ENCODE measurements at regions not wholly inside any gene's neighbourhood (a gene's known extent, or its start where the extent isn't known, plus 50 kb on each side); places are given as distances from the start of the nearest gene placed in this dataset.

DNA sequence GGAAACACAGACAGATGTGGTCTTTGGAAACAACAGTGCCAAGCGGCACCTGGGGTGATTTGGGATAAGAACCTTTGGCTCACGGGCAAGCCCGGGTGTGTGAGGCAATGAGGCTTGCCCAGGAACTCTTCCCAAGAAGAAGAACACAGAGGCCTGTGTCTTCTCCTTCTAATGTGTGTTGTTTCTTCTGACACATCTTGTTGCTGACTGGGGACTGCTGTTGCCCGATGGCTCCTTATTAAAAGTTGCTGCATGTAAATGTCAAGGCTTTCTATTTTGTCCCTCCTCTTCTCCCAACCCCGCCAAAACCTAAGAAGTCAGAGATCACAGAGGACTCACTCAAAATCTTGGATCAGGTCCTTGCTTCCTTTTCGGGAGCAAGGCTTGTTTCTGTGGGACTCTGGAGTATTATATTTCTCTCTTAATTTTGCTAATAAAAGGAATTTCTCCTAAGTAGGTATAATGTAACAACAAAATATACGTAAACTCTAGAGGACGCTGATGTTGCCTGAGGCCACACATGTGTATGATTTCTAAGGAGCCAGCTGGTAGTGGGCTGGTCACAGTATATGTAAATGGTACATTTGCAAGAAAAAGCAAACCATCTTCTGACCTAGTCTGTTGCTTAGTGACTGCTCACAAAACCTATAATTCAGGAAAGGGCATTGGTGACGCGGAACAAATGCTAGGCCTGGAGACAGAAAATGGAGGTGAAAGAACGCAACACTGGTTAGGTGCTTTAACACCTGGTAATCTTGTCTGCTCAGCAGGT lies 232.5 kb downstream of the GADD45G start:
- Histone ChIP-seq H3K4me3 (no peak overlapping the region), H3K36me3 (no peaks in the 10 kb centered on the region), H3K27ac (no peak overlapping the region), H3K9me3 (no peaks in the 10 kb centered on the region), H3K27me3 (no peaks in the 10 kb centered on the region), H3K4me1 (peaks cover 17 to 36% (median 25%) of the 10 kb centered on the region in 4 donors)
- TF ChIP-seq POLR2A (IDR thresholded peaks at IDR 0.05) (no peak), POLR2AphosphoS5 (IDR thresholded peaks at IDR 0.05) (no peak), EP300 (IDR thresholded peaks at IDR 0.05) (no peak)
- TF ChIP-seq, protein P1, sequence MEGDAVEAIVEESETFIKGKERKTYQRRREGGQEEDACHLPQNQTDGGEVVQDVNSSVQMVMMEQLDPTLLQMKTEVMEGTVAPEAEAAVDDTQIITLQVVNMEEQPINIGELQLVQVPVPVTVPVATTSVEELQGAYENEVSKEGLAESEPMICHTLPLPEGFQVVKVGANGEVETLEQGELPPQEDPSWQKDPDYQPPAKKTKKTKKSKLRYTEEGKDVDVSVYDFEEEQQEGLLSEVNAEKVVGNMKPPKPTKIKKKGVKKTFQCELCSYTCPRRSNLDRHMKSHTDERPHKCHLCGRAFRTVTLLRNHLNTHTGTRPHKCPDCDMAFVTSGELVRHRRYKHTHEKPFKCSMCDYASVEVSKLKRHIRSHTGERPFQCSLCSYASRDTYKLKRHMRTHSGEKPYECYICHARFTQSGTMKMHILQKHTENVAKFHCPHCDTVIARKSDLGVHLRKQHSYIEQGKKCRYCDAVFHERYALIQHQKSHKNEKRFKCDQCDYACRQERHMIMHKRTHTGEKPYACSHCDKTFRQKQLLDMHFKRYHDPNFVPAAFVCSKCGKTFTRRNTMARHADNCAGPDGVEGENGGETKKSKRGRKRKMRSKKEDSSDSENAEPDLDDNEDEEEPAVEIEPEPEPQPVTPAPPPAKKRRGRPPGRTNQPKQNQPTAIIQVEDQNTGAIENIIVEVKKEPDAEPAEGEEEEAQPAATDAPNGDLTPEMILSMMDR (IDR thresholded peaks at IDR 0.05), result no peak
- DNase-seq (no peak), ATAC-seq (ENCODE audit: low FRiP score in 2 of 2) (no peak)
- 80 to 85% methylated on average over 11 of the region's 11 CpGs for WGBS, 2 donors

GRCh38 chr9:89837934-89838310 lies 233.1 kb downstream of the GADD45G start:
- TF ChIP-seq, protein P1 (IDR thresholded peaks at IDR 0.05), result no peak
- TF ChIP-seq POLR2A (IDR thresholded peaks at IDR 0.05), result no peak
- TF ChIP-seq EP300 (IDR thresholded peaks at IDR 0.05), result no peak
- TF ChIP-seq POLR2AphosphoS5 (IDR thresholded peaks at IDR 0.05), result no peak
- Histone ChIP-seq H3K4me1 (peaks cover 17 to 42% (median 28%) of the 10 kb centered on the region in 4 donors), H3K9me3 (no peaks in the 10 kb centered on the region), H3K27ac (no peak overlapping the region), H3K36me3 (no peaks in the 10 kb centered on the region), H3K4me3 (no peak overlapping the region), H3K27me3 (no peaks in the 10 kb centered on the region)
- ATAC-seq (ENCODE audit: low FRiP score in 2 of 2) (no peak), DNase-seq (no peak)
- 95% methylated on average over 5 of the region's 5 CpGs for WGBS, 2 donors

DNA sequence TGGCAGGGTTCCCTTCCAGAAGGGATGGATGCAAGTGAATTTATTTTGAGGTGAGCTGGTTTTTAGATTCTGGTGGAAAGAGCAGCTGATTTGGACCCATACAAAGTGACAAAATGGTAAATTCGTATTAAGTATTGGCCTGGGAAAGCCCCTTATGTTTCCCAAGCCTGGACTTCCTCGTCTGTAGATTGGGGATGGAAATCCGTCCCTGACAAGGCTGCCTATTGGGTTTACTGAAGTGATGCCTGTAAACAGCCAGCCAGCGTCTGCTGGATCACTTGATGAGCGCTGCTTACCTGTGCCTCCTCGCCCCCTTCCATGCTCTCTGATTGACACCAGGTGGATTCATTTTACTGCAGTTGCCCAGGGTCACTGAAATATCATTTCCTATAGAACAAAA lies 233.8 kb downstream of the GADD45G start:
- no peaks in the 10 kb centered on the region for H3K36me3 ChIP-seq
- H3K27ac ChIP-seq, result no peak overlapping the region
- no peaks in the 10 kb centered on the region for H3K9me3 ChIP-seq
- 74 to 86% methylated on average over 6 of the region's 6 CpGs for whole genome bisulfite sequencing, 2 donors
- ATAC-seq (ENCODE audit: low FRiP score in 2 of 2) (no peak), DNase-seq (no peak)
- TF ChIP-seq POLR2A (IDR thresholded peaks at IDR 0.05), result no peak
- H3K27me3 ChIP-seq, result no peaks in the 10 kb centered on the region
- peaks cover 17 to 49% (median 29%) of the 10 kb centered on the region in 4 donors for H3K4me1 ChIP-seq
- no peak overlapping the region for H3K4me3 ChIP-seq

- Histone ChIP-seq H3K4me1 (peaks cover 17 to 56% (median 29%) of the 10 kb centered on the region in 4 donors), H3K4me3 (no peak overlapping the region), H3K9me3 (no peaks in the 10 kb centered on the region), H3K36me3 (no peaks in the 10 kb centered on the region), H3K27ac (peak overlapping the region in 1 of 4 donors; percentile 64), H3K27me3 (no peaks in the 10 kb centered on the region)
- no peak for DNase-seq
- WGBS, 2 donors, result 60 to 69% methylated on average over 4 of the region's 4 CpGs
- no peak for TF ChIP-seq POLR2A (IDR thresholded peaks at IDR 0.05)
- peak in 1 of 4 donors; percentile 12 for TF ChIP-seq EP300 (IDR thresholded peaks at IDR 0.05)
- no peak for TF ChIP-seq POLR2AphosphoS5 (IDR thresholded peaks at IDR 0.05)
- ATAC-seq (ENCODE audit: low FRiP score in 2 of 2), result peak in 1 of 2 donors; percentile 37
These were observed 234.6 kb downstream of the GADD45G start for GRCh38 chr9:89839449-89839848.

- Histone ChIP-seq H3K36me3 (no peaks in the 10 kb centered on the region), H3K9me3 (no peaks in the 10 kb centered on the region), H3K27me3 (no peaks in the 10 kb centered on the region), H3K27ac (peak overlapping the region in 2 of 4 donors; percentile 61 to 64), H3K4me3 (no peak overlapping the region), H3K4me1 (peaks cover 17 to 58% (median 29%) of the 10 kb centered on the region in 4 donors)
- DNase-seq, result no peak
- ATAC-seq (ENCODE audit: low FRiP score in 2 of 2), result no peak
- 43 to 68% methylated on average over 7 of the region's 7 CpGs for WGBS, 2 donors
- no peak for TF ChIP-seq POLR2AphosphoS5 (IDR thresholded peaks at IDR 0.05)
- TF ChIP-seq EP300 (IDR thresholded peaks at IDR 0.05), result no peak
- TF ChIP-seq POLR2A (IDR thresholded peaks at IDR 0.05), result no peak
- TF ChIP-seq, protein P1 (IDR thresholded peaks at IDR 0.05), result no peak
These were observed 235.1 kb downstream of the GADD45G start for GRCh38 chr9:89839952-89840351.

GRCh38 chr9:89841456-89841855 lies 236.6 kb downstream of the GADD45G start:
- H3K4me1 ChIP-seq, result peaks cover 19 to 61% (median 30%) of the 10 kb centered on the region in 4 donors
- no peak for ATAC-seq (ENCODE audit: low FRiP score in 2 of 2)
- H3K27ac ChIP-seq, result no peak overlapping the region
- no peaks in the 10 kb centered on the region for H3K36me3 ChIP-seq
- no peaks in the 10 kb centered on the region for H3K9me3 ChIP-seq
- 88% methylated on average over 5 of the region's 5 CpGs for WGBS, 2 donors
- TF ChIP-seq POLR2AphosphoS5 (IDR thresholded peaks at IDR 0.05), result no peak
- TF ChIP-seq POLR2A (IDR thresholded peaks at IDR 0.05), result no peak
- TF ChIP-seq, protein P1 (IDR thresholded peaks at IDR 0.05), result no peak
- no peak for TF ChIP-seq EP300 (IDR thresholded peaks at IDR 0.05)
- H3K4me3 ChIP-seq, result no peak overlapping the region
- H3K27me3 ChIP-seq, result no peaks in the 10 kb centered on the region
- DNase-seq, result no peak

Measured in upper lobe of left lung (tissue), 6 donors.